ENCODE measurements at regions not wholly inside any gene's neighbourhood (a gene's known extent, or its start where the extent isn't known, plus 50 kb on each side); places are given as distances from the start of the nearest gene placed in this dataset.

DNA sequence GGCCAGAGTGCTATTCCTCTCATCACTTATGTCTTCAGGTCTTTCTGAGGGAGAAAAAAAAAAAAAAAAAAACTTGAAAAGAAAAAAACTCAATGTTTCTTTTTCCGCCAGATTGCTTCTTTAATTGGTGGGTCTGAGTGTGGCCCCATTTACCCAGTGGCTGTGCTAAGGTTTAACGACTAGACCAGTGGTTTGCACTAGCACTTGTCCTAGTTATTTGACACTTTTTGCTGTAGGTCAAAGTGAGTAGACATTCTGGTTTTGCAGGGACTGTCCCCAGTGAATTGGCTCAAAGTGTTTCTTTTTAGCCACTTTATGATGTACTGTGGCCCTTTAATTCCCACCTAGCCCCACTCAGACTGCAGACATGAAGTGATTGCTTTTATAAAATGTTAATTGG, 273.3 kb downstream of the PTEN start:
- no peak for DNase-seq

DNA sequence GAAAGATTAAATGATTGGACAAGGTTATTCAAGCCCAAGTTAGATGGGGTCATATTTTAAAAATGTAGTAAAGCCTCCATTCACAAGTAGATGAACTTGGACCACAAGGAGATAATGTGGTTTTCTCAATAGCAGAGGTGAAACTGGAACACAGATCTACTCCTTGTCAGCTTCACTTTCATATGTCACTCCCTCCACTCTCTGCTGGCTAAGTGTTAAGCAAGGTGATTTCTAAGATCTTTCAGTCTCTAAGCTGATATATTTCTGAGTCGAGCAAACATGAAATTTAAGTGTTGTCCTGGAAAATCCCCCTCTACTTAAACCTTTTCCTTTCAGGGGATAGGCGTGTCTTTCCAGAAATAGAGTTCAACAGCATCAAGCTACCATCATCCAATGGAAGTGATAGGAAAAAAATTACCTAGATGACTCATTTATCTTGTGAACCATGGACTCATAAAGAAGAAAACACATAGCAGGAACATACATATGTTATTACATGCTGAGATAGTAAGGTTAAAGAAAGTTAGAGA, 275.0 kb downstream of the PTEN start:
- DNase-seq = no peak

DNA sequence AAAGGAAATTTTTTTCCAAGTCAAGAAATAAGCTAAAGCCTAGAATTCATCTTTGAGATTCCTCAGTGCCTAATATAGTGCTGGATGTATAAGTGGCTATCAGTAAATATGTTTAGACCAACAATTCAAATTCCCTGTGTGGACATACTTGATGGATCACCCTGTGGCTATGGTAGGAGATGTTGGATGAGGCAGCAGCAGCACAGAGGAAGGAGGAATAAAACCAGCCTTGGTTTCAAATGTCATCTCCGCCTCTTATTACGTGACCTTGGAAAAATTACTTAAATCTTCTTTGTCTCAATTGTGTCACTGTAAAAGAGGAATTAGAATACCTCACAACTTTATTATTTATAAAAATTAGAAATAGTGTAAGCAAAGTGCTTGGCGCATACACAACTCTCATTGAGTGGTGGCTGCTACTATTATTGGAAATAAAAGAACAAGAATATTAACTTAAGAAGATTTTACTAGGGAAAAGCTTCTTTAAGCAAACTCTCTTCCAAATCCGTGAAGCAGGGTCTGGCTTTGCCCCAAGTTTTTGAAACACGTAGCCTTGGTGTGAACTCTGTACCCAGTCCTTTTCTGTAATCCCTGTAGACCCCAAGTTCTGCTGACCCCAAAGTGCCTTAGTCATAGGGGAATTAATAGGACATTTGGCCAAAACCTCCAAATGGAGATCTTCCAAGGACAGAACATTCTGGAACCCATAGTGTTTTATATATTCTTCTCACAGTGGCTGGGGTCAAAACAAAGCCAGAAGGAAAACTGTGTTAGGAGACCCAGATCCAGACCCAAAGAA, 283.8 kb downstream of the PTEN start:
- no peak for DNase-seq

DNA sequence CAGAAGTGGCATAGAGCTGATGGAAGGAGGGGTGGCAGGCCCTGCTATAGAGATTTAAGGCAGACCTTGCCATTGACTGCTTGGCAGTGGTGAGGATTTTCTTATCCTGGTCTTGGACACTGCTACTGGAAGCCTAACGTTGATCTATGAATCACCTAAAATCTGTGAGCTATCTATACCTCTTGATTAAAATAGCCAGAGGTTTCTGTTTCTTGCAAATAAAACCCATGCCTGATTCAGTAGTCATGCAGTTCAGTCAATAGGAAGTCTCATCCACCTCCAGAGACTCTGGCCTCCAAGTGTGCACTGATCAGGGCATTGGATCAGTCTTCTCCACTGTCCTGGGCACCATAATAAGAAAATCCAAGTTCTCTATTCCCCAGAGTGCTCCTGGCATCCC, 286.5 kb downstream of the PTEN start:
- no peak for DNase-seq

DNA sequence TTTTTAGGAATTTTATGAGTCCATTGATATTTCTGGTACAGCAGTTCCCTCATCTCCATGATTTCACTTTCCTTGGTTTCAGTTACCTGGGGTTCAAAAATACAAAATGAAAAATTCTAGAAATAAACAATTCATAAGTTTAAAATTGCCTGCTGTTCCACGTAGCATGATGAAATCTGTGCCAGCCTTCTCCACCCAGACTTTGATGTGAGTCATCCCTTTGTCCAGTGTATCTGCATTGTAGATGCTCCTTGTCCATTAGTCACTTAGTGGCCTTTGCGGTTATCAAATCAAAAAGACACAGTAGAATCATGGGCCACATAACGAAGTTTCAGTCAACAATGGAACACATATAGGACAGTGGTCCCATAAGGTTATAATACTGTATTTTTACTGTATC, 286.9 kb downstream of the PTEN start:
- DNase-seq = no peak

DNA sequence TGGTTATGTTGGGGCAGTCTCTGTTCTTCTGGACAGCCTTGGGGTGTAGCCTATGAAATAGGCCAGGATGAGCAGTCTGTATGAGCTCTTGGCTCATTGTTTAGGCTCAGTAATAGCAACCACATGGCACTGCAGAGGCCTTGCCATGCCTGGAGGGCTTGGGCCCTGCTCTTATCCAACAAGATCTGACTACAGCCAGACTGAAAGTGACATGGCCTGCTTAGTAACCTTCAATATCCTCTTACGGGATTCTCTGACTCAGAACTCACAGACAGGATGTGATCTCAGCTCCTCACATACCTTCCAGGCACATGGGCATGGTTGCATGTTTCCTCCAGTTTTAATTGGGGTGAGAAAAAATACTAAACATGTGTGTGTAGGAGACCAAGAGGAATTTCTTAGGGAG, 289.3 kb downstream of the PTEN start:
- peak; percentile 17 for DNase-seq

DNA sequence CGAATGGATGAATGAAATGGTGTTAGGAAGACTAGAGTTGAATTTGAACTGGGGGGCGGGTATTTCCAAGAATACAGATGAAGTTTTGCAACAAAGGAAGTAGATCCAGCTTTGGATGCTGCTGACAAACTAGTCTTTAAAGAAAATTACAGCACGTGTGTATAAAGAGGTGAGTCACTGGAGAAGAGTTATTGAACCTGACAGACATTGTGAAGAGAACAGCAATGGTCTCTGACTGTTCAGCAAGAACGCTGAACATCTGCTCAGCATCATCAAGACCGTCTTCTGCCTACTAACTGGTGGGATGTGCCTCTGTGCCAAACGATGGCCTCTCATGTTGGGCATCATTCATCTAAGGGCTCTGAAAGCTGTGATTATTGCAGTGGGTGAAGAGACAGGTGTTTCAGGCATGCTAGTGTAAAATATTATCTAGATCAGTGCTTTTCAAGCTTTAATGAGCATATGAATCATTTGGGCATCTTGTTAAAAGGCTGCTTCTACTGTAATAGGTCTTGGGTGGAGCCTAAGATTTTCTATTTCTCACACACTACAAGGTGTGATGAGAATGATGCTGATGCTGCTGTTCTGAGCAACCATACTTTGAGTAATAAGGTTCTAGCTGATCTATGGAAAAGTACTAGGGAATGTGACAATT, 291.3 kb downstream of the PTEN start:
- no peak for DNase-seq

DNA sequence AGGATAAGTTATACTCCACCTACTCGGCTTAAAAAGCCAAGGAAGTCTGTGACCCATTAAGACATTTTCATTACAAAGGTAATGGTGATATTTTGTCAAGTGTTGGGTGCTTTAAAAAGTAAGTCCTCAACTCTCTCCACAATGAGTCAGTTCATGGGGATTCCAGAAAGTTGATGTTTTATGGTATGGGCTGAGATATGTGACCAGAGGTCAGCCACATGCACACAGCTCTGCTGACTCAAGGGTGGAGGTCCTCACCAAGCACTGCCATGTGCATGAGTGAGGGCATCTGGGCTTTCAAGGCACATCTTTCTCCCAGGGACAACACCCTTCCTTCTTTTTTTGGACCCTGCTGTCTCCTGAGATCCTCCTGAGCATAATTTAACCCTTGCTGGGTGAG, 292.9 kb downstream of the PTEN start:
- DNase-seq = no peak

DNA sequence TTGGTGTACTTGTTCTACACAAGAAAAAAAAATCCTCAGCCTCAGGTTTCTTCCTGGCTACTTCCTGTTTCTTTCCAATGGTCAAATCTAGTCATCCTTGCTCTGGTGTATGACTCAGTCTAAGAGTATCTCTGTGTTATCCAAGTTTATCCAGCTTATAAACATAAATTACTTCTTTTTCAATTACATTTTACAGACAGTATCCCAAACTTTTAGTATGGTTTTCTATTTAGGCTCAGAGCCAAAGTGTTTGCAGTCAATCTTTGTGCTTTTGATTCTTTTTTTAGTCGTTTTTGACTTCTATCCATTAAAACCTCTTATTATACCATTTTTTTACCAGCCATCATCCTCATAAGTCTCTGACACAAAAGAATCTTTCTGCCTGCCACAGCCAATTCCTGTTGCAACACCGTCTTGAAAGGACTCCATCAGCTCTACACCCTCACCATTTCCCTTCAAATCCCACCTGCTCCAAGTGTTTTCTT, 294.6 kb downstream of the PTEN start:
- DNase-seq = no peak

DNA sequence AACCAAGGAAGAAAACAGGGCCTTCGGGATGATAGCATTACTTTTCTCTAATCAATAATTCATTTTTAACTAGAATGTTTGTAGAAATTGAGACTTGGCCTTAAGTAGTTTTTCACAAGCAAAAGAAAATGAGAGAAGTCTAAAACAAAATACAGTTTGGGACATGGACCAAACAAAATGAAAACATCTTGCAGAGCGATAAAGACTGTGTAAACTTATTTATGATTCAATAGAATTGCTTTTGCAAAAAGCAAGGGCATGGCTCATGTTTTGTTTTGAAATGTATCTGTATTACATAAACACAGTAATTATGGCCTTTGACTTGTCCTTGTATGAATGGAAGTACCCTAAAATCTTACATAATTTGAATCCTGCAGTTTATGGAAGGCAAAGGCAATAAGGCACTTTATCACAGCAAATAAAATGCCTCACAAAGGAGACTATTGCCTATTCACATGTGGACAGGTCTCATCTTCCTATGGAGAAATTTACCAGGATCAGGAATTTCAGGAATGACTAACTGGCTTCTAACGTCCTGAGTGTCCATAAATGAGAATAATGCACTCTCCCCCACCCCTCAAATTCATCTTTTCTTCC, 295.2 kb downstream of the PTEN start:
- DNase-seq = no peak

DNA sequence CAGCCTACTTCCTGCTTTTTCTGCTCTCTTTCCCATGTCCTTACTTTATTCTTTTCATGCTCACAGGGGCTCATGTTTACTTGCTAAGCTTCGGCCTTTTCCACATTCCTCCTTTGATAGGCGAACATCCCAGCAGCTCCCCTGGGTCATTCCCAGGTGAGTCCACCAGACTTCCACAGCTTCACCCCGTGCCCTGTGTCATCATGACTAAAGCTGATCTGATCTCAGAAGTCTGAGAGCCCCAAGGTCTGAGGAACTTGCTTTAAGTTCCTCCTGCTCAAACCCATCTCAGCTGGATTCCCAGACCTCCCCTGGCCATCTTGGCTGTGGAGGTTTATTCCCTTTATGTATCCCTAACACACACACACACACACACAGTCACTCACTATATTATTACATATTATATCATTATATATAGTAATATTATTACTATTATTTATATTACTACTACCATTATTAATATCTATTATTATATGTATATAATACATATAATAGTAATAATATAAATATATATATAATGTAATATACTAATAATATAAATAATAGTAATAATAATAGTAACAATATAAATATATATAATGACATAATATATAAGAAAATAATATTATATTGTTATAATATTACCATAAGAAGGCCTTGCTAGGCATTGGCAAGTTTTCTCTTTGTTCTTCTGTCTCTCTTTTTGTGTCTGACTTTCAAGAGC, 295.9 kb downstream of the PTEN start:
- DNase-seq = no peak

DNA sequence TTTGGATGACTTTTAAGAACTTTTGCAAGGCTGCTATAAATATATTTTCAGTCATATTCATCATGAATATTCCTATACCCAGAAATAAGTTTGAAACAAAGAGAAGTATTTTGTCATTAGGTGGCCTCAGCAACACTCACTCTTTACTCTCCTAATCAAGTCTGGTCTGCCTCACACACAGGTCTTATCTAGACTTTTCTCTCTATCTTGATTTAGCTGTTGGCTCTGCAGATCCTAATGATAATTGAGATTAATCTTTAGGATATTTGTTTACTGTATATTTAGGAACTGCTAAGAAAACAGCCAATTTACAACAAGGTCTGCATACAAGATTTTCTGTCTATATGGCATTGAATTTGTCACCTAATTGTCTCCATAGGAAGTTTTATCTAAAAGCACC, 297.6 kb downstream of the PTEN start:
- DNase-seq = no peak

DNA sequence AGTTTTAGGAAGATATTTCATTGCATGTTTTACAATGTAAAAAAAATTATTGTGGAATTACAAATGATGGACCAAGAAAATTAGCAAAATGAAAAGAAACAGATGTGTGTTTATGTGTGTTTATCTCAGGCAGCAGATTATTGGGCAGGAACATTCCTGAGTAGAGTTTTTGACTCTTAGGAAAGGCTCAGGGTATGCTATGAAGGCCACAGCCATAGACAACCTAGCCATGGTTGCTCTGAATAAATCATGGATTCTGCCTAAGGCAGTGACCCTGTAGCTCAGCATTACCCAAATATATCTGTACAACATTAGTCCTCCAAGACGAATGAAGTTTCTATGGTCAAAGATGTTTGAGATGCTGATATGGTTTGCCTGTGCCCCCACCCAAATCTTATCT, 298.3 kb downstream of the PTEN start:
- no peak for DNase-seq

DNA sequence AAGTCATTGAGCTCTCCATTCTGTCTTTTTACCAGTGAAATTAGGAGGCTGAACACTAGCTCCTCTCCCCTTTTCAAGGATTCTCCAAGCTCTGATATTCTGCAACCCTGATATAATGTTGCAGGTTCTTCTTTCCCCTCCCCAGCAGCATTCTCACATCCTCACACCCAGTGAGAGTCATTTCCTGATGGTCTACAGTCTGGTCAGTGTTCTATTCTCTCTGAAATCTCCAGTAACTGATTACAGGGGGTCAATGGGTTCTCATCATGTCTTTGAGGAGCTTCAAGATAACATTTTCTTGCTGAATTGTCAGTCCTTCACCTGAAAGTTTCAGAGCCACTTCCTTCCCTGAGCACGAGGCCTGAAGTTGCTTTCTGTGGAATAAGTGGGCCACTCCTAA, 299.4 kb downstream of the PTEN start:
- DNase-seq = no peak

DNA sequence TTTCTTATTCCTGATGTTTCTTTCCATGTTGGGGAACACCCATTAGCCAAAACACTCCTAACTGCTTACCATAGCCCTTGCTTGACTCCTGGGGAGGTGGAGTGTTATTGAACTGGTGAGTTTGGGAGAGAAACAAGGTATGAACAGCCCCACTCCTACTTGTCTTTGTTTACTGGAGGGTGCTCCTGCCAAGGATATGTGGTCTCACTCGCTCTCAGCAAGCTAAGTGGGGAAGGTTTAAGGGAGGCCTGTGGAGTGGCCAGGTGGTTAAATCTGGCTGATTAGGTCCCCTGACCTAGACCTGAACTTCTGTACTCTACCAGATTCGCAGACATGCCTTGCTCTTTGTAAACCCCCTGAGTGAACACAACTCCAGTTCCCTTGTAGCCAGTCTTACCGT, 300.1 kb downstream of the PTEN start:
- no peak for DNase-seq

DNA sequence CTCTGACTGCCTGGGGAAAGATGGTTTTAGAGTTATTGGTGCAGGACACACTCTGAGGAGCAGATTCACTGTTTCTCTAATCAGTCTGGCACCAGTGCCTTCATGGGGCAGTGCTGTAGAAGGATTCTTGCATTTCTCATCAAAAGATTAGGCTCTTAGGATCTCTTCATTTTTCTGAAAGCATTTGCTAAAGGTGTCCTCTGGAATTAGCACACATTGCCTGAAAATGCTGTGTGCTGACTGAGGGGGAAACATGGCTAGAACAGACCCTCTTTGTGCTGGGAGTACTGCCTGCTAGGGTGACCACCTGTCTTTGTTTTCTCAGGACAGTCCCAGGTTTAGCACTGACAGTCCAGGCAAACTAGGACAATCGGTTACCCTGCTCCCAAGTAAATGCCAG, 301.0 kb downstream of the PTEN start:
- DNase-seq = no peak

DNA sequence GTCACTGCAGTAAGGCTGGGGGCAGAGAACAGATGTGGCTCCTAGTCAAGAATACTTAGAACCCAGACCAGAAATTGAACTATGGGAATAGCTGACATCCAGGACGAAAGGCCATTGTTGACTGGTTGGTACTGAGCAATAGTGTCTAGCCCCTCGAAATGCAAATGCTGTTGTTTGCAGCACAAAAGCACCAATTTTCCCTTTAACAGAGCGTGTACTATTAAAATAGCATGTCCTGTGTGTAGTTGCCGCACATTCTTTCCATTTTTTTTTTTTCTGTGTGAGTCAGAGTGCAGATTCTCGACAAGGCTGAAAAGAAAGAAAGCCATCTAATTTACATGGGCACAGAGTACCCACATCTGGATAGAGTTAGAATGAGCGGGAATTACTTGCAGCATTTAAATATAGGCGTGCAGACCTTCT, 302.4 kb downstream of the PTEN start:
- DNase-seq = no peak

DNA sequence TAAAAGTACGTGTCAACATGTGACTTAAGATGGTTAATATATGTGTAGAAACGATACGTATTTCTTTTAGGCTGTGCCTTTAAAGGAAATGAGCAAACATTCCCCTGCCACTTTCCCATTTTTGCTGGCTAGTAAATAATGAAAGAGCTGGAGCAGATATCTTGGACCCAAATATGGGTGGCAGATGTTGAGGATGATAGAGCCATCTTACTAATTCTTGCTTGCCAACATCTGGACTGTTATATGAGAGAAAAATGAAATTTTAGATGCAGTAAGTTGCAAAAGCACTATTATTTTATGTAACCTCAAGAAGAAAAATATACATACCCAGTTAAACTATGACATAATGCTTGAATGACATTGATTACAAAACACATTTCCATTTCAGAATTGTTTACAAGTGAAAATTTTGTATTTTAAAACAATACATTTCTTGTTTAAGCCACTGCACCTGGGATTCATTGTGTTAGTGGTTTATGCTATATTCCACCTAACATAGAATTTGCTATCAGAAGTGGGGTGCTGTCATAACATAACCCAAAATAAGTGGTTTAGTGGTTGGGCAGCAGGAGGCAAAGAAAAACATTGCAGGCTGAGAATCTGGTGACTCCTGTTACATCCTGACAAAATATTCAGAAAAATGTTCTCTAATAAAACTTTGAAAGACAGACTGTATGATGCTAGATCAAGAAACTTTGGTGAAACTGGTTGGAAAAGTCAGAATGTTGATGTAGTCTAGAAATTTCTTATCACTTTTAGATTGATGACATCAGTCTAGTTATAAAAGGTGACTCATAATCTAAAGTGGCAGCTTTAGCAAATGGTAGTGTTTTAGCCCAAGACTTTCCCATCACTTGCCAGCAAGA, 305.0 kb downstream of the PTEN start:
- DNase-seq = no peak

DNA sequence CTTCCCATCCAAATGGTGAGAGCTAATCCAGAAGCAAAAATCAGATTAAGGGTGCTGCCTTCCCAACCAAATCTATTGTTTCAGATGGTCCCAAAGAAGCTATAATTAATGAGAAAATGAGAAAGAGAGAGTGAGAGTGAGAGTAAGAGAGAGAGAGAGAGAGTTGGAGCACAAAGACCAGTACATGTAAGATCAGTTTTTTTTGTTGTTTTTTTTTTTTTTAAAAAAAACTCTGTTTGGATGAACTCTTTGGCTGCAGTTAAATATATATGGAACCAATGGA, 305.6 kb downstream of the PTEN start:
- no peak for DNase-seq

DNA sequence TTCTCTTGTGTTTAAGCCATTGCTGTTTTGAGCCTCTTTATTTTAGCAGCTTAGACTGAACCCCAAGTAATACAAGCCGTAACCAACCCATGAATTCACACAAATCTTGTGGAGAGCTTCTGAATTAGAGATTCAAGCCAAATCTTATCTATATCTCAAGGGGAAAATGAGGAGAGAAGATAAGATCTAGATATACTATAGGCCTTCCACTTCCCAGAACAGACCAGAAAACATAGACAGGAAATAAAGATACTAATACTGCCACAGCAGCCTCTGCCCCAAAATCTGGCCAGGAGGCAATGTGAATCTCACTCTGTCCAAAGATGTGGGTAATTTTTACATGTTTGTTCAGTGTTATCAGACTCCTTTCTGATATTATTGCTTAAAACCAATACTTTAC, 307.2 kb downstream of the PTEN start:
- DNase-seq = no peak

DNA sequence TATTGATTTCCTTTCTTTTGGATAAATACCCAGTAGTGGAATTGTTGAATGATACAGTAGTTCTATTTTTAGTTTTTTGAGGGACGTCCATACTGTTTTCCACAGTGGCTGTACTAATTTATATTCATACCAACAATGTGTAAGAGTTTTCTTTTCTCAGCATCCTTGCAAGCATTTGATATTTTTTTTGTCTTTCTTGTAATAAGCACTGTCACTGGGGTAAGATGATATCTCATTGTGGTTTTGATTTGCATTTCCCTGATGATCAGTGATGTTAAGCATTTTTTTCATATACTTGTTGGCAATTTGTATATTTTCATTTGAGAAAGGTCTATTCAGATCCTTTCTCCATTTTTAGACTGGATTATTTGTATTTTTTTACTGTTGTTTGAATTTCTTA, 308.7 kb downstream of the PTEN start:
- no peak for DNase-seq

DNA sequence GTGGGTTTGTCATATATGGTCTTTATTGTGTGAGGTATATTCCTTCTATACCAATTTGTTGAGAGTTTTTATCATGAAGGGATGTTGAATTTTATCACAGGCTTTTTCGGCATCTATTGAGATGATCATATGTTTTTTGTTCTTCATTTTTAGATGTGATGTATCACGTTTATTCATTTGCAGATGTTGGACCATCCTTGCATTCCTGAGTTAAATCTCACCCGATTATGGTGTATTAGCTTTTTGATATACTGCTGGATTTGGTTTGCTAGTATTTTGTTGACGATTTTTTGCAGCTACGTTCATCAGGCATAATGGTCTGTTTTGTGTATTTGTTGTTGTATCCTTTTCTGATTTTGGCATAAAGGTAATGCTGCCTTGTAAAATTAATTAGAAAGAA, 311.0 kb downstream of the PTEN start:
- no peak for DNase-seq

DNA sequence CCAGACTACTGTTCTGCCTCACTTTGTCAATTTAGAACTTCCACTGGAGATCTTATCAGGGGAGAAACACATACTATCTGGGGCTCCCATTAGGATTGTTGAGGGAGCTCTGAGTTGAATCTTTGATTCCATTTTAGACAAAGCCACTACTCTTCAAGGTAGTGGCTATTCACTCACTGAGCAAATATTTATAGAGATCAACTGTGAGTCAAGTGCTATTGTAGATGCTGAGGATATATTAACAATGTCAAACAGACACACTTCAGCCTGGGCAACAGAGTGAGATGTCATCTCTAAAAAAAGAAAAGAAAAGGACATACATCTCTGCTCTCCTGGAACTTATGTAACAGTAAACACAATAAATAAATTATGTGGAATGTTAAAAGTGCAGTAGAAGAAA, 315.3 kb downstream of the PTEN start:
- DNase-seq = no peak

All from CD4-positive, alpha-beta T cell treated with Interleukin-15 for 1 hour (primary cell).